AG04450 (cell line): ENCODE measurements at regions not wholly inside any gene's neighbourhood (a gene's known extent, or its start where the extent isn't known, plus 50 kb on each side); places are given as distances from the start of the nearest gene placed in this dataset.
"Not testable (repeated sequence)": the region's sequence is repeated elsewhere in the genome, so short reads cannot be mapped to it uniquely, and the experiment has no call there.

Experiments used
- CTCF ChIA-PET: fragments of 300-600, 350-600 bp; formaldehyde crosslinking; extraction: SDS; loops from one replicate; lab custom pipeline; 2022; ENCODE audit warnings: antibody characterized with exemption, inconsistent platforms; lab: Charles Lee
- POLR2A ChIA-PET: fragments of 350-600 bp; formaldehyde crosslinking; extraction: SDS; loops from one replicate; lab custom pipeline; 2021; ENCODE audit warnings: antibody characterized with exemption, inconsistent platforms; lab: Yijun Ruan, JAX
- DNase-seq: peaks from one replicate; pipeline ENCODE4 v3.0.0-alpha.2; 2011; ENCODE audit warnings: low read depth, low spot score
- H3K27ac ChIP-seq: one replicate; pipeline ENCODE4 v1.5.1; 2012; ENCODE audit warnings: low read depth, low read length, control low read depth
- H3K27me3 ChIP-seq: one replicate; pipeline ENCODE4 v1.6.0; 2012; ENCODE audit warnings: low read length; ENCODE audit not compliant: control insufficient read depth, insufficient read depth
- H3K4me3 ChIP-seq: 2 replicates; pipeline ENCODE4 v1.5.1; 2011; ENCODE audit warnings: mild to moderate bottlenecking, low read depth, low read length, control low read depth
- H3K9me3 ChIP-seq: 2 replicates; pipeline ENCODE4 v1.5.1; 2012; ENCODE audit warnings: low read length; ENCODE audit not compliant: control insufficient read depth, insufficient read depth
- TF ChIP-seq, protein P1 (sequence below): IDR thresholded peaks from 2 replicates; pipeline ENCODE4 v1.5.1; 2011; ENCODE audit warnings: low read depth, low read length, control low read depth, inconsistent platforms

GRCh38 chr11:23769214-23769613 lies 727.6 kb upstream of the LUZP2 start:
- ChIA-PET CTCF (no interaction called here), POLR2A (no interaction called here)
- H3K27me3 ChIP-seq = no peaks in the 10 kb centered on the region
- TF ChIP-seq, protein P1, sequence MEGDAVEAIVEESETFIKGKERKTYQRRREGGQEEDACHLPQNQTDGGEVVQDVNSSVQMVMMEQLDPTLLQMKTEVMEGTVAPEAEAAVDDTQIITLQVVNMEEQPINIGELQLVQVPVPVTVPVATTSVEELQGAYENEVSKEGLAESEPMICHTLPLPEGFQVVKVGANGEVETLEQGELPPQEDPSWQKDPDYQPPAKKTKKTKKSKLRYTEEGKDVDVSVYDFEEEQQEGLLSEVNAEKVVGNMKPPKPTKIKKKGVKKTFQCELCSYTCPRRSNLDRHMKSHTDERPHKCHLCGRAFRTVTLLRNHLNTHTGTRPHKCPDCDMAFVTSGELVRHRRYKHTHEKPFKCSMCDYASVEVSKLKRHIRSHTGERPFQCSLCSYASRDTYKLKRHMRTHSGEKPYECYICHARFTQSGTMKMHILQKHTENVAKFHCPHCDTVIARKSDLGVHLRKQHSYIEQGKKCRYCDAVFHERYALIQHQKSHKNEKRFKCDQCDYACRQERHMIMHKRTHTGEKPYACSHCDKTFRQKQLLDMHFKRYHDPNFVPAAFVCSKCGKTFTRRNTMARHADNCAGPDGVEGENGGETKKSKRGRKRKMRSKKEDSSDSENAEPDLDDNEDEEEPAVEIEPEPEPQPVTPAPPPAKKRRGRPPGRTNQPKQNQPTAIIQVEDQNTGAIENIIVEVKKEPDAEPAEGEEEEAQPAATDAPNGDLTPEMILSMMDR = no peak
- peaks cover 3% of the 10 kb centered on the region; the same call in 1 of the 2 replicates for H3K9me3 ChIP-seq
- no peak overlapping the region for H3K4me3 ChIP-seq
- no peak overlapping the region for H3K27ac ChIP-seq
- no peak for DNase-seq

DNA sequence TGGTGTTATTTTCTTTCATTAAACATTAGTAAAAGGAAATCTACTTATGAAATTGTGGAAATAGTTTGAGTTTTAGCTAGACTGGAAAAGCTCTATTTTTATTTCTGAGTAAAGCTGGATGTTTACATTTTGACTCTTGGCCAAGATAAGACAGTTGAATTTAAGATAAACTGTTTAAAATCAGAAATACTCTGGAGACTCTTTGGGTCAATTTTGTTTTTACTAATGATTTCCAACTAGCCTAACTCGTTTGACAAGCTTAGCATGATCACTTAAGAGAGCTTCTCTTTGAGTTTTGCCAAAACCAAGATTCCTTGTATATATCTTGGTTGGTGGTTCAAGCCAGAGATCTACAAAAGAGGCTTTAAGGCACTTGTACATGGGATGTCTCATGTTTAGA lies 724.8 kb upstream of the LUZP2 start:
- Histone ChIP-seq H3K27ac (no peak overlapping the region), H3K4me3 (no peak overlapping the region), H3K9me3 (peaks cover 3% of the 10 kb centered on the region; the same call in 1 of the 2 replicates), H3K27me3 (no peaks in the 10 kb centered on the region)
- peak; percentile 39 for DNase-seq
- TF ChIP-seq, protein P1 = no peak
- ChIA-PET CTCF (interaction anchor here (1.3 to 1.9 kb wide), 2 partner anchors 10 to 232 kb away, joined by 3 to 5 read pairs; no protein-coding TSS in a partner anchor), POLR2A (no interaction called here)

DNA sequence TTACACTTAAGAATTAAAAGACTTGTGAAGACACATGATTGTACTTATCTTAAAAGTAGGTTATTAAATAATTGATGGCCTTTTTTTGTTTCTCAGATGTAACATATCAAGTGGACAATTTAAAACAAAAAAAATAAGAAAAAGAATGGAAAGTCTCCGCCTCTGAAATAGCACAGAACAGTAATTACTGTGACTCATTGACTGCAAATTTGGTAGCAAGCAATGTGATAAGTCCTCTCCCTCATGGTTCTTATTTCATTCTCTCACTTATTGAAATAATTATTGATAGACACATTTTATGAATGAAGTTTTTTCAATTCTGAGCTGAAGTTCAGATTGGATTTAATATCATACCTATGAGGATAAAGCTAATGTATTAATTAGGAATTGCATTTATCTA lies 717.9 kb upstream of the LUZP2 start:
- DNase-seq = no peak
- Histone ChIP-seq H3K27me3 (no peaks in the 10 kb centered on the region), H3K27ac (no peak overlapping the region), H3K4me3 (no peak overlapping the region), H3K9me3 (no peaks in the 10 kb centered on the region)
- ChIA-PET POLR2A (no interaction called here), CTCF (interaction anchor here (1.3 kb wide), 2 partner anchors 11 to 239 kb away, joined by 3 read pairs; no protein-coding TSS in a partner anchor)
- TF ChIP-seq, protein P1 = no peak

- Histone ChIP-seq H3K9me3 (no peaks in the 10 kb centered on the region), H3K4me3 (no peak overlapping the region), H3K27ac (no peak overlapping the region), H3K27me3 (no peaks in the 10 kb centered on the region)
- ChIA-PET CTCF (interaction anchor here (1.3 kb wide), 2 partner anchors 10 to 240 kb away, joined by 3 read pairs; no protein-coding TSS in a partner anchor), POLR2A (no interaction called here)
- DNase-seq = no peak
- TF ChIP-seq, protein P1 = no peak
Measured at GRCh38 chr11:23780231-23780630, 716.6 kb upstream of the LUZP2 start.

GRCh38 chr11:23781803-23782560 lies 714.9 kb upstream of the LUZP2 start:
- H3K27ac ChIP-seq = no peak overlapping the region
- CTCF ChIA-PET = interaction anchor here (1.1 kb wide), 1 partner anchor 9 kb away, joined by 3 read pairs; no protein-coding TSS in a partner anchor
- H3K27me3 ChIP-seq = no peaks in the 10 kb centered on the region
- POLR2A ChIA-PET = no interaction called here
- no peak overlapping the region for H3K4me3 ChIP-seq
- DNase-seq = no peak
- TF ChIP-seq, protein P1 = no peak
- H3K9me3 ChIP-seq = no peaks in the 10 kb centered on the region

GRCh38 chr11:23786974-23787373 lies 709.9 kb upstream of the LUZP2 start:
- POLR2A ChIA-PET, H3K27ac ChIP-seq: not testable (repeated sequence)

More at GRCh38 chr11:23786974-23787373, 709.9 kb upstream of the LUZP2 start:
- H3K27me3 ChIP-seq, CTCF ChIA-PET, H3K4me3 ChIP-seq, H3K9me3 ChIP-seq, DNase-seq: not testable (repeated sequence)
